PC-9 (cell line): ENCODE measurements at regions not wholly inside any gene's neighbourhood (a gene's known extent, or its start where the extent isn't known, plus 50 kb on each side); places are given as distances from the start of the nearest gene placed in this dataset.

Source experiments
- BruUV-seq: library from RNA; stranded (reverse); fragments of 400-500 nt; replicated peaks from 2 replicates; lab custom pipeline; 2021; lab: Mats Ljungman, UMichigan
- CTCF ChIA-PET: fragments of 300-600 bp; sonication (Branson Sonifier 250); formaldehyde crosslinking; loops from one replicate; lab custom pipeline; 2022; ENCODE audit warnings: antibody characterized with exemption; lab: Charles Lee
- POLR2A ChIA-PET: fragments of 300-600 bp; sonication (Branson Sonifier 250); formaldehyde crosslinking; loops from one replicate; lab custom pipeline; 2022; ENCODE audit warnings: antibody characterized with exemption; ENCODE audit not compliant: unreplicated experiment; lab: Charles Lee
- DNase-seq, 2 experiments: peaks; one replicate each; pipeline versions ENCODE4 v3.0.0 to v3.0.0-alpha.2; 2015 to 2022; ENCODE audit warnings: mixed read lengths in 1 of 2
- H2AFZ ChIP-seq: fragments of 200-600 bp; sonication (generic); 2 replicates; pipeline ENCODE4 v1.8.1; 2017; ENCODE audit warnings: antibody characterized with exemption
- H3F3A ChIP-seq: fragments of 200-600 bp; sonication (generic); 2 replicates; pipeline ENCODE4 v1.8.1; 2017; ENCODE audit warnings: antibody characterized with exemption, mild to moderate bottlenecking, low read depth; ENCODE audit not compliant: insufficient read depth
- H3K27ac ChIP-seq: fragments of 200-600 bp; sonication (generic); 2 replicates; pipeline ENCODE4 v1.6.1; 2016; ENCODE audit warnings: mixed run types
- H3K27me3 ChIP-seq: fragments of 200-600 bp; sonication (generic); 2 replicates; pipeline ENCODE4 v1.6.1; 2016; ENCODE audit warnings: low read depth, mixed run types; ENCODE audit not compliant: insufficient read depth
- H3K36me3 ChIP-seq: fragments of 200-600 bp; sonication (generic); 2 replicates; pipeline ENCODE4 v1.6.1; 2016; ENCODE audit warnings: low read depth, mixed run types
- H3K4me1 ChIP-seq: fragments of 200-600 bp; sonication (generic); replicated peaks from 2 replicates; pipeline ENCODE4 v1.6.1; 2016; ENCODE audit warnings: mixed run types; ENCODE audit not compliant: insufficient read depth
- H3K4me2 ChIP-seq: fragments of 200-600 bp; sonication (generic); 2 replicates; pipeline ENCODE4 v1.6.1; 2017; ENCODE audit warnings: mixed run types
- H3K4me3 ChIP-seq: fragments of 200-600 bp; sonication (generic); 2 replicates; pipeline ENCODE4 v1.6.1; 2016; ENCODE audit warnings: mixed run types
- H3K79me2 ChIP-seq: fragments of 200-600 bp; sonication (generic); 2 replicates; pipeline ENCODE4 v1.6.1; 2017; ENCODE audit warnings: low read depth, mixed run types
- H3K9me2 ChIP-seq: fragments of 200-600 bp; sonication (generic); 2 replicates; pipeline ENCODE4 v1.8.1; 2017; ENCODE audit warnings: mild to moderate bottlenecking; ENCODE audit not compliant: insufficient read depth
- H3K9me3 ChIP-seq: fragments of 200-600 bp; sonication (generic); 2 replicates; pipeline ENCODE4 v1.8.1; 2016; ENCODE audit warnings: low read depth; ENCODE audit not compliant: insufficient read depth
- H4K20me1 ChIP-seq: fragments of 200-600 bp; sonication (generic); 2 replicates; pipeline ENCODE4 v1.8.1; 2017; ENCODE audit not compliant: insufficient read depth
- CTCF ChIP-seq: fragments of 200-600 bp; sonication (generic); conservative IDR thresholded peaks from 2 replicates; pipeline ENCODE4 v1.6.1; 2017; ENCODE audit warnings: mixed run types, antibody characterized with exemption, mild to moderate bottlenecking, moderate library complexity
- EZH2 ChIP-seq: fragments of 200-600 bp; sonication (generic); IDR thresholded peaks from 2 replicates; pipeline ENCODE4 v1.8.0; 2017; ENCODE audit warnings: antibody characterized with exemption, low read depth
- intact Hi-C: fragments of 100-400 bp; cut with micrococcal nuclease; formaldehyde crosslinking; loops from one replicate; pipeline ENCODE4 v1.10.0; 2022; ENCODE audit not compliant: unreplicated experiment

- Histone ChIP-seq H3K36me3 (no peaks in the 10 kb centered on the region), H3K4me3 (no peak overlapping the region), H3K27ac (no peak overlapping the region), H3K4me2 (no peak overlapping the region), H3K27me3 (no peaks in the 10 kb centered on the region), H3K9me3 (no peaks in the 10 kb centered on the region), H3K79me2 (no peaks in the 10 kb centered on the region), H2AFZ (no peak overlapping the region), H3F3A (no peaks in the 10 kb centered on the region), H3K9me2 (no peaks in the 10 kb centered on the region), H4K20me1 (no peaks in the 10 kb centered on the region), H3K4me1 (no peaks in the 10 kb centered on the region)
- DNase-seq: no peak
- CTCF ChIA-PET: no interaction called here
- POLR2A ChIA-PET: no interaction called here
- TF ChIP-seq EZH2: no peak
- no peak for TF ChIP-seq CTCF
- intact Hi-C loops: no loop called here
- no TSS peak for BruUV-seq
Measured at GRCh38 chr5:104817127-104817526, 1254.5 kb upstream of the NUDT12 start.

- no TSS peak for BruUV-seq
- TF ChIP-seq EZH2 (no peak), CTCF (no peak)
Measured at GRCh38 chr5:104815212-104815611, 1252.6 kb upstream of the NUDT12 start.

GRCh38 chr5:104800440-104801048, 1238.0 kb upstream of the NUDT12 start:
- intact Hi-C loops: no loop called here
- CTCF ChIA-PET: interaction anchor here (0.6 kb wide), 1 partner anchor 36 kb away, joined by 3 read pairs; no protein-coding TSS in a partner anchor
- no peaks in the 10 kb centered on the region for H3K79me2 ChIP-seq
- H3K4me3 ChIP-seq: no peak overlapping the region
- POLR2A ChIA-PET: no interaction called here
- no peak overlapping the region for H3K4me2 ChIP-seq
- no peaks in the 10 kb centered on the region for H3K36me3 ChIP-seq
- peak; percentile 60 for TF ChIP-seq CTCF
- no peak for TF ChIP-seq EZH2
- no peaks in the 10 kb centered on the region for H3K9me2 ChIP-seq
- no peaks in the 10 kb centered on the region for H3K4me1 ChIP-seq
- DNase-seq: no peak
- no peak overlapping the region for H2AFZ ChIP-seq
- BruUV-seq: no TSS peak
- no peaks in the 10 kb centered on the region for H3K27me3 ChIP-seq
- no peaks in the 10 kb centered on the region for H3F3A ChIP-seq
- no peaks in the 10 kb centered on the region for H4K20me1 ChIP-seq
- H3K27ac ChIP-seq: no peak overlapping the region
- H3K9me3 ChIP-seq: no peaks in the 10 kb centered on the region

More at GRCh38 chr5:104815212-104815611, 1252.6 kb upstream of the NUDT12 start:
- H4K20me1 ChIP-seq: no peaks in the 10 kb centered on the region; the same call in 1 of the 2 replicates
- no peak overlapping the region for H3K4me2 ChIP-seq
- no peak overlapping the region for H2AFZ ChIP-seq
- intact Hi-C loops: no loop called here
- H3K27ac ChIP-seq: no peak overlapping the region
- no peaks in the 10 kb centered on the region for H3K4me1 ChIP-seq
- no peaks in the 10 kb centered on the region for H3K27me3 ChIP-seq
- H3K9me3 ChIP-seq: no peaks in the 10 kb centered on the region
- H3K9me2 ChIP-seq: no peaks in the 10 kb centered on the region
- ChIA-PET CTCF (no interaction called here), POLR2A (no interaction called here)
- H3K36me3 ChIP-seq: no peaks in the 10 kb centered on the region
- H3F3A ChIP-seq: no peaks in the 10 kb centered on the region
- no peak overlapping the region for H3K4me3 ChIP-seq
- no peak for DNase-seq
- H3K79me2 ChIP-seq: no peaks in the 10 kb centered on the region
